HepG2 (cell line): ENCODE measurements at regions not wholly inside any gene's neighbourhood (a gene's known extent, or its start where the extent isn't known, plus 50 kb on each side); places are given as distances from the start of the nearest gene placed in this dataset.

Source experiments
- ATAC-seq: fragments of 200-7000 bp; cut with Tn5 transposase; 3 replicates; pipeline ENCODE4 v1.9.1; 2020; ENCODE audit warnings: mild to moderate bottlenecking, moderate library complexity
- BruUV-seq: library from RNA; stranded (reverse); fragments of 400-500 nt; replicated peaks from 2 replicates; lab custom pipeline; 2021; lab: Mats Ljungman, UMichigan
- CTCF ChIA-PET: fragments of 300-600 bp; formaldehyde crosslinking; extraction: SDS; loops from one replicate; lab custom pipeline; 2021; ENCODE audit warnings: low total read pairs, inconsistent platforms, low intra/inter-chr PET ratio; lab: Yijun Ruan, JAX
- POLR2A ChIA-PET: fragments of 350-600 bp; sonication (Branson Sonifier 250); formaldehyde crosslinking; loops from one replicate; lab custom pipeline; 2020; ENCODE audit warnings: antibody characterized with exemption, inconsistent platforms; lab: Yijun Ruan, JAX
- DNase-seq: peaks from one replicate; pipeline ENCODE4 v3.0.0-alpha.2; 2015; ENCODE audit warnings: low spot score
- FAIRE-seq: peaks from 3 replicates; lab custom pipeline; 2011; peaks lifted over from hg19 to GRCh38; lab: Jason Lieb, UNC
- H2AFZ ChIP-seq: one replicate; pipeline ENCODE4 v1.6.1; 2011; ENCODE audit warnings: low read length, inconsistent platforms
- H3K27ac ChIP-seq: fragments of 300-600 bp; 3 replicates; pipeline ENCODE4 v1.8.0; 2011; ENCODE audit warnings: mixed run types, mild to moderate bottlenecking, mixed read lengths, low read length, inconsistent platforms; ENCODE audit not compliant: insufficient read depth; ENCODE audit errors: extremely low read length
- H3K27me3 ChIP-seq, 2 experiments: fragments of 200-600 bp in 1 of 2; 2 replicates in 1 of 2; 3 replicates in 1 of 2; pipeline versions ENCODE4 v1.6.0 to v1.8.0; 2011; ENCODE audit warnings: low read length in 2 of 2, mild to moderate bottlenecking in 2 of 2, moderate library complexity in 2 of 2, inconsistent platforms in 1 of 2; ENCODE audit not compliant: insufficient read depth in 2 of 2, control insufficient read depth in 1 of 2
- H3K36me3 ChIP-seq, 2 experiments: fragments of 200-600 bp in 1 of 2; replicated peaks in 1 of 2; 2 replicates in 1 of 2; 3 replicates in 1 of 2; pipeline versions ENCODE4 v1.5.1 to v1.8.0; 2011; ENCODE audit warnings: low read length in 2 of 2, inconsistent platforms in 1 of 2; ENCODE audit not compliant: insufficient read depth in 2 of 2, control insufficient read depth in 1 of 2
- H3K4me1 ChIP-seq: 2 replicates; pipeline ENCODE4 v1.5.1; 2012; ENCODE audit warnings: low read length, inconsistent platforms; ENCODE audit not compliant: insufficient read depth
- H3K4me2 ChIP-seq: 2 replicates; pipeline ENCODE4 v1.6.0; 2011; ENCODE audit warnings: low read depth, low read length, inconsistent platforms
- H3K4me3 ChIP-seq, 3 experiments: fragments of 200-600 bp in 1 of 3; sonication (generic), shearing (Covaris generic) in 1 of 3; replicated peaks in 1 of 3; 2 replicates each; pipeline ENCODE4 v1.5.1; 2011 to 2016; ENCODE audit warnings: low read length in 3 of 3, inconsistent platforms in 2 of 3, low read depth in 2 of 3, mild to moderate bottlenecking in 2 of 3, control low read depth in 1 of 3, mixed read lengths in 1 of 3; ENCODE audit not compliant: insufficient read depth in 1 of 3
- H3K79me2 ChIP-seq: one replicate; pipeline ENCODE4 v1.6.1; 2011; ENCODE audit warnings: low read length, inconsistent platforms; ENCODE audit not compliant: insufficient read depth
- H3K9ac ChIP-seq: 2 replicates; pipeline ENCODE4 v1.6.0; 2011; ENCODE audit warnings: mild to moderate bottlenecking, low read depth, low read length, inconsistent platforms; ENCODE audit not compliant: insufficient read depth
- H3K9me3 ChIP-seq: 2 replicates; pipeline ENCODE4 v1.5.1; 2012; ENCODE audit warnings: mild to moderate bottlenecking, low read length
- H4K20me1 ChIP-seq: 2 replicates; pipeline ENCODE4 v1.6.0; 2011; ENCODE audit warnings: inconsistent platforms, mild to moderate bottlenecking, low read length, moderate library complexity; ENCODE audit not compliant: insufficient read depth
- CBX1 ChIP-seq: IDR thresholded peaks from one replicate; pipeline ENCODE4 v1.6.1; 2016; ENCODE audit warnings: antibody characterized with exemption, low read depth
- CREM ChIP-seq, 2 experiments: sonication (generic) in 1 of 2; formaldehyde crosslinking in 1 of 2; IDR thresholded peaks; 2 replicates each; pipeline versions ENCODE4 v1.4.0 to v1.6.1; 2016 to 2020; ENCODE audit warnings: antibody characterized with exemption in 1 of 2, mild to moderate bottlenecking in 1 of 2, missing genetic modification reagents in 1 of 2
- GTF2F1 ChIP-seq: fragments of 150-350 bp; IDR thresholded peaks from 2 replicates; pipeline ENCODE4 v1.6.1; 2014; ENCODE audit warnings: low read length
- MTF2 ChIP-seq: sonication (generic); formaldehyde crosslinking; IDR thresholded peaks from 2 replicates; pipeline ENCODE4 v1.5.0; 2020; ENCODE audit warnings: missing genetic modification reagents, borderline replicate concordance
- PAX8 ChIP-seq: sonication (generic); formaldehyde crosslinking; IDR thresholded peaks from 2 replicates; pipeline ENCODE4 v1.8.0; 2022; ENCODE audit warnings: mild to moderate bottlenecking, missing genetic modification reagents, borderline replicate concordance
- THAP11 ChIP-seq: IDR thresholded peaks from 2 replicates; pipeline ENCODE4 v1.6.1; 2016; ENCODE audit warnings: missing biosample characterization, missing genetic modification reagents
- XRCC5 ChIP-seq: fragments of 200-400 bp; formaldehyde crosslinking; optimal IDR thresholded peaks from 2 replicates; pipeline ENCODE3; 2017; ENCODE audit warnings: mild to moderate bottlenecking, low read length
- ZNF350 ChIP-seq: sonication (generic); formaldehyde crosslinking; IDR thresholded peaks from 2 replicates; pipeline ENCODE4 v1.4.0; 2020; ENCODE audit warnings: mild to moderate bottlenecking, low read depth, missing genetic modification reagents, borderline replicate concordance
- ZNF432 ChIP-seq: sonication (generic); formaldehyde crosslinking; IDR thresholded peaks from 2 replicates; pipeline ENCODE4 v1.5.0; 2020; ENCODE audit warnings: missing genetic modification reagents, mild to moderate bottlenecking, borderline replicate concordance
- WGBS: methylation state at CpG from one replicate; pipeline ENCODE4 v1.1.6; 2017; ENCODE audit warnings: low lambda C conversion rate; 5-methylcytosine and 5-hydroxymethylcytosine counted together
- in situ Hi-C: cut with HindIII; loops from 2 replicates; pipeline ENCODE4 v1.10.0; 2017; ENCODE audit warnings: low pct_unique_long_range_greater_than_20kb; ENCODE audit not compliant: extremely low pct_ligation_motif_present
- intact Hi-C: fragments of 100-400 bp; cut with micrococcal nuclease; formaldehyde crosslinking; loops from one replicate; pipeline ENCODE4 v1.10.0; 2022; ENCODE audit not compliant: unreplicated experiment
- TF ChIP-seq, protein P1 (sequence below): IDR thresholded peaks from 2 replicates; pipeline ENCODE4 v1.6.1; 2016; ENCODE audit warnings: control low read depth
- TF ChIP-seq, protein P2 (sequence below): sonication (generic); formaldehyde crosslinking; IDR thresholded peaks from 2 replicates; pipeline ENCODE4 v1.9.0; 2022; ENCODE audit warnings: missing genetic modification reagents, mild to moderate bottlenecking, borderline replicate concordance

DNA sequence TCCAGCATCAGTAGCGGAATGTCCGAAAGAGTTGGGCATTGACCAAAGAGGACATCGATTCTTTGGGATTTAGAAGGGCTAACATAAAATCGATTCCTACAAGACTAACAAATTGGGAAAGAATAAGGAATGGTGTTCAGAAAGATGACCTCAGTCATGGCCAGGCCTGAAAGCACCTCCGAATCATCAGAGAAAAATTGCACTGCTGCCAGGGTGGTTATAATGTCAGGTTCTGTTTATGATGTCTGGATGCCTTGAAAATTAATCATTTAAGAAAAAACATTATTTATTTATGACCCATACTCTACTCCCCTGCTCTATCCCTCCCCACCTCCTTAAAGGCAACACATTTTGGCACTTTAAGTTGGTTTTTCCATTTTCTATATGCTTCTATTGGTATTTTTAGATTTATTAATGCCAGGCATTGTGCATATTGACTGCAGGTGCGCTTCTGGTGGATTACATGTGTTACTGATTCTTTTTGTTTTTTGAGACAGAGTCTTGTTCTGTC lies 104.7 kb downstream of the MYCN start:
- BruUV-seq = no TSS peak
- no peak for FAIRE-seq

More for the DNA sequence above, 104.7 kb downstream of the MYCN start:
- H2AFZ ChIP-seq = no peak overlapping the region
- ATAC-seq (no peak), DNase-seq (no peak)
- CTCF ChIA-PET = no interaction called here
- in situ Hi-C loops = no loop called here
- H3K36me3 ChIP-seq = no peaks in the 10 kb centered on the region
- no peaks in the 10 kb centered on the region for H3K9me3 ChIP-seq
- WGBS = 63% methylated on average over 6 of the region's 6 CpGs
- no peak overlapping the region for H3K4me2 ChIP-seq
- no peak overlapping the region for H3K4me3 ChIP-seq
- no peaks in the 10 kb centered on the region for H4K20me1 ChIP-seq
- peaks cover 11% of the 10 kb centered on the region for H3K4me1 ChIP-seq
- H3K79me2 ChIP-seq = no peaks in the 10 kb centered on the region
- H3K27ac ChIP-seq = no peak overlapping the region
- POLR2A ChIA-PET = no interaction called here
- peaks cover 0 to 17% of the 10 kb centered on the region in 2 experiments; a peak in 3 of 5 replicates for H3K27me3 ChIP-seq
- no peak overlapping the region for H3K9ac ChIP-seq
- intact Hi-C loops = no loop called here
- TF ChIP-seq ZNF350 (CRISPR knock-in tag) (no peak), XRCC5 (no peak), THAP11 (no peak), CBX1 (no peak), CREM (IDR thresholded peaks at IDR 0.05) (no peak), CREM (CRISPR knock-in tag; IDR thresholded peaks at IDR 0.05) (no peak), GTF2F1 (no peak), MTF2 (CRISPR knock-in tag) (no peak), PAX8 (CRISPR knock-in tag) (no peak), ZNF432 (CRISPR knock-in tag) (no peak)
- TF ChIP-seq, protein P1, sequence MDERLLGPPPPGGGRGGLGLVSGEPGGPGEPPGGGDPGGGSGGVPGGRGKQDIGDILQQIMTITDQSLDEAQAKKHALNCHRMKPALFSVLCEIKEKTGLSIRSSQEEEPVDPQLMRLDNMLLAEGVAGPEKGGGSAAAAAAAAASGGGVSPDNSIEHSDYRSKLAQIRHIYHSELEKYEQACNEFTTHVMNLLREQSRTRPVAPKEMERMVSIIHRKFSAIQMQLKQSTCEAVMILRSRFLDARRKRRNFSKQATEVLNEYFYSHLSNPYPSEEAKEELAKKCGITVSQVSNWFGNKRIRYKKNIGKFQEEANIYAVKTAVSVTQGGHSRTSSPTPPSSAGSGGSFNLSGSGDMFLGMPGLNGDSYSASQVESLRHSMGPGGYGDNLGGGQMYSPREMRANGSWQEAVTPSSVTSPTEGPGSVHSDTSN (CRISPR knock-in tag) = no peak
- TF ChIP-seq, protein P2, sequence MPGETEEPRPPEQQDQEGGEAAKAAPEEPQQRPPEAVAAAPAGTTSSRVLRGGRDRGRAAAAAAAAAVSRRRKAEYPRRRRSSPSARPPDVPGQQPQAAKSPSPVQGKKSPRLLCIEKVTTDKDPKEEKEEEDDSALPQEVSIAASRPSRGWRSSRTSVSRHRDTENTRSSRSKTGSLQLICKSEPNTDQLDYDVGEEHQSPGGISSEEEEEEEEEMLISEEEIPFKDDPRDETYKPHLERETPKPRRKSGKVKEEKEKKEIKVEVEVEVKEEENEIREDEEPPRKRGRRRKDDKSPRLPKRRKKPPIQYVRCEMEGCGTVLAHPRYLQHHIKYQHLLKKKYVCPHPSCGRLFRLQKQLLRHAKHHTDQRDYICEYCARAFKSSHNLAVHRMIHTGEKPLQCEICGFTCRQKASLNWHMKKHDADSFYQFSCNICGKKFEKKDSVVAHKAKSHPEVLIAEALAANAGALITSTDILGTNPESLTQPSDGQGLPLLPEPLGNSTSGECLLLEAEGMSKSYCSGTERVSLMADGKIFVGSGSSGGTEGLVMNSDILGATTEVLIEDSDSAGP (CRISPR knock-in tag) = no peak
